GM18508 (cell line): ENCODE measurements at regions not wholly inside any gene's neighbourhood (a gene's known extent, or its start where the extent isn't known, plus 50 kb on each side); places are given as distances from the start of the nearest gene placed in this dataset.
"Not testable (repeated sequence)": the region's sequence is repeated elsewhere in the genome, so short reads cannot be mapped to it uniquely, and the experiment has no call there.

Experiments
- ATAC-seq: cut with Tn5 transposase; IDR thresholded peaks from one replicate; pipeline ENCODE4 v1.9.1; 2021; ENCODE audit warnings: moderate number of reproducible peaks; ENCODE audit not compliant: insufficient read depth, unreplicated experiment

DNA sequence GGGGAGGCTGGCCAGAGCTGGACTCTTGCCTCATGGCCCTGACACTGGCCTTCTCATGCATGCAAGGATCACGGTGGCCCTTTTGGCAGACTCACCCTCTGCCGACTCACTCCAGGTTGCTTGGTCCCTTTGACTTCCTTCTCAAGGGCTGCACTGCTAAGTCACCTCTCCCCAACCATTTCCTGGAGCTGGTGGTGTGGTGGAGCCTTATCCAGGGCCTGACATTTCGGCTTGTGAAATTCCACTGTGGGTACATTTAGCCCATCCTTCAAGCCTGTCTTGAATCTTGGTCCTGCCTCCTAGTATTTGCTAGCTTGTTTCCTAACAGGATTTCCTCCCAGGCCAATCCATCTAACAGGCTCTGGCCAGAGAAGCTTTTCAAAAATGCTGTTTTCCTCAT, 52.6 kb upstream of the JUN start:
- ATAC-seq, result no peak

DNA sequence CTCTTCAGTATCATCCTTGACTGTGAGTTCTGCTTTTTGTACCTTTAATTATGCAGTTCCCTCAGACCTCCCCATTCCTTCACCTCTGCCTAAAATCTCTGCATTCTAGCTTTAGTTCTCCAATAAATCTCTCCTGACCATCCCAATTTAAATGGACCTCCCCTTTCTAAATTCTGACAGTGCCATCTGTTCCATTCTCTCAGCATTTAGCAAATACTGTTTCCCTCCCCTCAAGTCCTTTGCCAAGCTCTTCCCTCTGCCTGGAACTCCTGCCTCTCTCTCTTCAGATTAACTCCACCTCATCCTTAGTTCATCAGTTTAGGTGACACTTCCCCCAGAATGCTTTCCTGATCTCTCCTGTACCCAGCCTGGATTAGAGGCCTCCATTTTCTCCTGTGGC, 54.0 kb upstream of the JUN start:
- ATAC-seq, result no peak

DNA sequence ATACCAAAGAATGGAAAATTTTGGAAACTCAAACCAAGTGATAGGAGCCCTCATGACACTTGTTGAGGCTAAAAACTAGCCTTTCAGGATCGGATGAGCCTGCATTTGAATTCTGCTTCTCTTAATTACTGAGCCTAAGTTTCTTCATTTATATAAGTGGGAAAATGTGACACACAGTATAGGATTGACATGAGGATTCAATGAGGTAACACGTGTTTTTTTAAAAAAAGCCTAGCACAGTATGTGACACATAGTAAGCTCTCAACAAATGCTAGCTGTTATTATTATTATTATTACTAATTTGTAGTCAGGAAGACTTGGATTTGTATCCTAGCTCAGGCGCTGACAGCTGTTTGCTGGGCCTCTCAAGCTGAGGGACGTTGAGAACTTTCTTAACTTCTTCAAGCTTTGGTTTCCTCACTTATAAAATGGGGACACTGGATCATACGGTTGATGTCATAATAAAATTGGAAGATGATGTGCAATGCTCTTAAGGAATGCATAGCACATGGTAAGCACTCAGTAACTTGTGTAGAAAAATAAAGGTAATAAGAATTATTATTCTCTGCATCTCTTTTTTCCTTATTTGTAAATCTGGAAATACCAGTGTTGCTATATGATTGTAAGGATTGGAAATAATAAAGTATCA, 55.4 kb upstream of the JUN start:
- no peak for ATAC-seq

DNA sequence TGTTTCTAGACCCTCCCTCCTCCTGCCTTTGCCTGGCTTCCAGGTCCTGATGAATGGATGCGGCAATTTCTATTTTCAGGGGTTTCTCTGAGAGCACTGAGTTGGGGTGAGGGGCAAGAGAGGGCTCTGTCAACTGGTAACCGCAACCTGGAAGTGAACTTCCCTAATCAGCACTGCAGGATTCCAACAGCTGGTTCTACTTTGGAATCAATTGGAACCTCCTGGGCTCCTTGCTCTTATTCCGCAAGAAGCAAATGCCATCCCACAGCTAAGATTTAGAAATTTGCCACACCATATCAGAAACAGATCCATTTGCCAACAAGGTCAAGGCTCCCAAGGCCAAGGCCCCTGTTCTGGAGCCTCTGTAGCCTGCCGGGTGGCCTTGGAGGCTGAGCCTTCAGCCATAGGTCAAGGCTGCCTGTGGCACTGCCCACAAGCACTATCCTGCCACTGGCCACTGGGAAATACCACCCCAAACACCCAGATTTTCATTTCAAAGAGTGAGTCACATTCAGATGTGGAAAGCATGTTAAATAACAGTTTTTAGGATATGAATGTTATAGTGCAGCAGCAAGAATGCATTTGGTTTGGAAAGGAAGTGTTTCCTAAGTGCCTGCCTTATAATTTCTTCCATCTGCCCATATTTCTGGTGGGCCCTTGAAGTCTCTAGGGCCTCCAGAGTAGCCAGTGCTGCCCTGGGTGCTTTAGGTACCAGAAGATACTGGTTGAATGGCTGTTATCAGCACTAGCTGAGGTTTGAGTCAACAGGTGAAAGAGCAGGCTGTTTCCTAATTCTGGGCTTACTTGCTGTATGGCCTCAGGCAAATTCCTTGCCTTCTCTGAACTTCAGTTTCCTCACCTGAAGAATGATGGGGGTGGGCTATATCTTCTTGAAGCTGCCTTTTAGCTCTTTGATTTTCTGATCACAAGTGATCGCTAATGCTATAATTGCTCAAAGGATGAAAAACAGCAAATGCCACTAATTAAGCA, 56.3 kb upstream of the JUN start:
- no peak for ATAC-seq

DNA sequence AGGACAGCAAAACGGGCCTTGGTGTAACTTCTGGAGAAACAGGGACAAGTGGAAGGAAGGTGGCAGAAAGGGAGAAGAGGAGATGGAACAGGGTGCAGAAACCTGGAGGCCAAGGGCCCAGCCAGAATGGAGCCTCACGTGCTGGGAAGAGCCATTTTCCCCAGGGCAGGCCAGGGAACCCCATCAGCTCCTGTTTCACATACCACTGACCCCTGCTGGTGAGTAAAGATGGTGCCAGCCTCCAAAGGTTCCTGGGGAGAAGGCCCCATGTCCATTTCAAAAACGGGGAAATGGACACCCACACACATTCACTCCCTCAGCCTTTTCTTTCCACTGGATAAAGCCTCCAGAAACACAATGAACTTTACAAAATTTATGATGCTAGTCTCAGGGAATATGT, 57.6 kb upstream of the JUN start:
- ATAC-seq, result no peak

DNA sequence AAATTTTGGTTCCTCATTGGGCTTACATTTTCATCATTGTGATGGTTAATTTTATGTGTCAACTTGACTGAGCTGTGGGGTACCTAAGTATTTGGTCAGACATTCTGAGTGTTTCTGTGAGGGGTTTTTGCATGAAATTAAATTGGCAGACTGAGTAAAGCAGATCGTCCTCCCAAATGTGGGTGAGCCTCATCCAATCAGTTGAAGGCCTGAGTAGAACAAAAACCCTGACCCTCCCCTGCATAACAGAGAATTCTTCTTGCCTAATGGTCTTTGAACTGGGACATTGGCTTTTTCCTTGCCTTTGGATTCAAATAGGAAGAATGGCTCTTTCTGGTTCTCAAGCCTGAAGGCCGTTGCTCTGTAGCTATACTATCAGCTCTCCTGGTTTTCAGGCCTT, 59.1 kb upstream of the JUN start:
- ATAC-seq, result no peak

DNA sequence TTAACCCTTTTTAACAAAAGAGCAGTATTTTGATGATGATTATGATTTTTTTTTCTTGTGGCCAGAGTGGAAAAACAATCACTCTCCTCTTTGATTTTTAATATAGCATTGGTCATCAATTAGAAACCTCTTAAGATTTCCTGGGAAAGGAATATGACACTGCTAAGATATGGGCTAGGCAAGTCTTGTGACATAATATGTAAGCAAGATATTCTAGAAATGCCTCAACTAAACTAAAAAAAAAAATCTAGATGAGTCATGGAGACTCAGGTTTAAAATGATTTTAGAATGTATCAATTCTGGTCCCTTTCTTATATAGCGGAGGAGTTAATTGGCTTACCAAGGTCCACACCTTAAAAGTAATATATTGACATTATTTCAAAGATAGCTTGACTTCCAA, 60.3 kb upstream of the JUN start:
- no peak for ATAC-seq

DNA sequence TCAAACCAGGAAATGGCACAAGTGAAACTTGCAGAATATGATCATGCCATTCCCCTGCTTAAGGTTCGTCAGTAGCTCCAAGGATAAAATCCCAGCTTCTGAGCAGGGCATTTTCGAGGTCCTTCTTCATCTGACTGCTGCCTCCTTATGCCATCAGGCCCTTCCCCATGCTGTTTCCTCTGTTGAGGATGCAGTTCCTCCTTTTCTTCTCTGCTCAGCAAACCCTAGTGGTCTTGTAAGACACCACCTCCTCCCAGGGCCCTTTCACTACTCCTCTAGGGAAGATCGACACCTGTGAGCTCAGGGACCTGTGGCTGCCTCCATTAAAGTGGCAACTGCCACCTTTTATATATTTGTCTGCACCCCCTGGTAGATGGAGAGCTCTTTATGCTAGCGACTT, 62.1 kb upstream of the JUN start:
- no peak for ATAC-seq

DNA sequence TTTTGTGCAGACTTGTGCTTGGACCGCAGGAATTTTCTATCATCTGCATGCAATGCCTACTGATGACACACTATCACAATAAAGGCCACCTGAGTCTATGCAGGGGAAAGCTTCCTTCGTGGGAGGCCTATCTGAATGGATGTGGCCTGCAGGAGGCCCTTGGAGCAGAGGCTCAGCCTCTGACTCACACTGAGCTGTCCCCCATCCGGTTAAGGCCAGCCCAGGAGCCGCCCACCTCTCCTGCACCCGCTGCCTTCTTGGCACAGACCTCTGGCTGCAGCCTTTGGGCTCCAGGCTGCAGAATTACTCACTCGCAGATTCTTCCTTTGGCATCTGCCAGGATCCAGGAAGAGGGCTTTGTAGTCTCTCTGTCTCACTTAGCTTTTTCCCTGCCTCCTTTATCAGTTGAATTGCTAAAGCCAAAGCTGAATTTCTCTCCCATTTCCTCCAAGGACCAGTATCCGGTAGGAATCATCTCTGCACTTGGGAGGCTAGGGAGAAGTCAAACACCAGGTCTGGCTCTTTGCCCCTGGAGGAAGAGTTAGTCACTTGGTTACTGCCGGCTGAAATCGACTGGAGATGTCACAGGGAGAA, 65.1 kb upstream of the JUN start:
- no peak for ATAC-seq

DNA sequence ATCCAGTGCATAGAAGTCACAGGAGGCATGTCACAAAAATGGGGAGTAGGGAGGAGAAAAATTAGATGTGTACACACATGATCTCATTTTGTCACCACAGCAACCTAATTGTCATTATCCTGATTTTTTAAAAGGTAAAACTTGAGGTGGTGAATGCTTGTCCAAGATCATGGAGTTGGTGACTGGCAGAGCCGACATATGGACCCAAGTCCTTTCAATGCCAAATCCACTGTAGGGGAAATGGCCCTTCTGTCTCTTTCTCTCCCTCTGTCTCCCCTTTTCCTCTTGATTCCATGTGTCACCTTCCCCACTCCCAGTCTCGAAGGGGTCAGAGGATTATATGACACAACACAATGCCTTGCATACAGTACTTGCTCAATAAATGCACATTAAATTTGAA, 65.7 kb upstream of the JUN start:
- no peak for ATAC-seq

DNA sequence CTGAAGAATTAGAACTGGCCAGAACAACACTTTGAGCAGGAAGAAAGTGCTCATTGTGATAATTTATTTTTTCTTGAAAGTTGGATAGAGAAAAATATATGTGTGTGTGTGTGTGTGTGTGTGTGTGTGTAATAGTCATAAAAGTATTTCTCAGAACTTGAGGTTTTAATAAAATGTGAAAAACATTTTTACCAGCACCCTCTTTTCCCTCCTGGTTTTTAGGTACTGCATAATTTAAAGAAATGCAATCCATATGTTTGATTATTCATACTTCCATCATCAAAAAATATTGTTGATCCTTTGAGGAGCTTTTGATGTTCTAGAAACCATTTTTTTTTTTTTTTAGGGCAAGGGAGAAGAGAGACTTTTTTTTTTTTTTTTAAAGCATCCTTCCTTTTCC, 66.8 kb upstream of the JUN start:
- no peak for ATAC-seq

DNA sequence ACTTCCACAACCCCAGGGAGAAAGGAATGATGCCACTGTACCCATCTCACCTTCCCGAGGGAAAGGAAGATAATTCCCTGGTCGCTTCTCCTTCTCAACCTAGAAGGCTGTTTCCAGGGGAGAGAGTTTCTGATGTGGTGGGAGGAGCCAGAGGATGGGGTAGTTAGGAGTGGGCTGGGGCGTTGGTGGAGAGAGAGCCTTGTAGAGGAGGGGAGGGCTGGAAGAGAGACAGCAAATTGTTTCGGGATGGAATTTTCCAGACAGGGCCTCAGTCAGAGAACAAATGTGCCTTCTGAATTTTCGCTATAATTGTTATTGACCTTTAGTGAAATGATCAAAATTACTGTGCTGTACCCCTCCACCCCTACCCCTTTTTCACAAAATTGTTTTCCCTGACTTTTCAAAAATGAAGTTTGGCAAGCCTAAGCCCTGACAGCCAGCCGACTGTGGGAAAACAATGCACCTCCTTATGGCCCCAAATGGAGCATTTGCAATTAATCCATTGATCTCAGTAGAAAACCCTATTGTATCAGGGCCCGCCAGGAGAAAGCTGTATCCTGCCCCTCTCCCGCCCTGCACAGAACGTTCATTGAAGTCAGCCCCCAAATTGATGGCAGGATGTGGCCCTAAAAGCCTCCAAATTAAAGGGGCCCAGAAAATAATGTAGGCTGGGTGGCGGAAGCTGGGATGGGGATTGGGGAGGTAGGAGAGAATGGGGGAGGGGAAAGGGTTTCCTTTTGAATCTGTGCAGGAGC, 69.1 kb upstream of the JUN start:
- ATAC-seq, result no peak

DNA sequence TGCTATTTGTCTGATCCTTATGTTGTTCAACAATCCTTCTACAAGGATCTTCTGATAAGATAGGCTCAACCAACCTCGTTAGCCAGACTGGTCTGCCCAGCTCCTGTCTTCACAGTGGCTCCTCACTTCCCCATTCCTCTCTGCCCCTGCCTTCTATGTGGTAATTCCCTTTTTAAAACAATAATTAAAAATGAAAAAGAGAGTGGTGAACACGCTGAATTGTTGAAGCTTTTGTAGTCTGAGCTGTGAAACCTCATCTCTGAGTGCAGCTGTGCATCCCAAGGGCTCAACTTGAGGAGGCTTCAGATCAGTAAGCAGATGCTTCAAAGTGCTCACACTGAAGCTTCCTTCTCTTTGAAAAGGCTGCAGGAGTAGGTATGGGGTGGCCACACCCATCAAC, 70.7 kb upstream of the JUN start:
- ATAC-seq, result no peak

DNA sequence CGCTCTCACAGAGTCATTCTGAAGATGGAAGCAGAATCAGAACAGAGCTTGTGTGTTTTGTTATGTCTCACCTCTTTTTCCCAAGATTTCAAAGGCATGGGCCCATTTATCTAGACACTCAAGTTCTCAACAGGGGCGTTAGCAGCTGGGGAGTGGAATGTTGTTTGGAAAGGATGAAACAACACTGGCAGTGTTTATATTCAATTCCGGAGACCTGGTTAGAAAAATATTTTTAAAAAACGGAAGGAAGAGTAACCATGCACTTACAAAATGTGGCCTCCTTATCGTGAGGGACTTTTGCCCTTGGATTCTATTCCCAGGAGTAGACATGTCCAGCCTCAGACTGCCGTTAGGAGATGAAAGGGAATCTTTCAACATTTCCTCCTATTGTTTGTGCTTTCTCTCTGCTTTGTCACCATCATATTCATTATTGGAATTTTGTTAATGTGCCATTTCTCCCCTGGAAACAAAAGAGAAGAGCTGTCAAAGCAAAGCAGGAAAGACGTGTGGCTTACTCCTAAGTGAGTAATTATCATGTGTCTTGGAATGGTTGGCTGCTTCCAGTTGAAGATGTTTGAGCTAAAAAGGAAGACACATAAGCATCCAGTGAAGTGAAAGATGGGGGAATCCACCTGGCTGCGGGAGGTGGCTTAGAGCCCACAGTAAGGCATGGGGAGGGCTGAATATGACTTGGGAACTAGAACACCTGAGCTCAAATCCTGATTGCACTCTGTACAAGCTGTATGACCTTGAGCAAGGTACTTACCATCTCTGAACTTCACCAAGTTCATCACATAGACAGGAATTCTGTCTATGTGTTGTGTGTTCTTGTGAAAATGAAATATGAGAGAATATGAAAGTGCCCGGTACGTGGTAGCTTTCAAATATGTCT, 71.7 kb upstream of the JUN start:
- no peak for ATAC-seq

DNA sequence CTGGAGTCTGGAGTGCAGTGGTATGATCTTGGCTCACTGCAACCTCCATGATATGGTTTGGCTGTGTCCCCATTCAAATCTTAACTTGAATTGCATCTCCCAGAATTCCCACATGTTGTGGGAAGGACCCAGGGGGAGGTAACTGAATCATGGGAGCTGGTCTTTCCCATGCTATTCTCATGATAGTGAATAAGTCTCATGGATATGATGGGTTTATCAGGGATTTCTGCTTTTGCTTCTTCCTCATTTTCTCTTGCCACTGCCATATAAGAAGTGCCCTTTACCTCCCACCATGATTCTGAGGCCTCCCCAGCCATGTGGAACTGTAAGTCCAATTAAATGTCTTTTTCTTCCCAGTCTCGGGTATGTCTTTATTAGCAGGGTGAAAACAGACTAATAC, 72.4 kb upstream of the JUN start:
- not testable (repeated sequence) for ATAC-seq

DNA sequence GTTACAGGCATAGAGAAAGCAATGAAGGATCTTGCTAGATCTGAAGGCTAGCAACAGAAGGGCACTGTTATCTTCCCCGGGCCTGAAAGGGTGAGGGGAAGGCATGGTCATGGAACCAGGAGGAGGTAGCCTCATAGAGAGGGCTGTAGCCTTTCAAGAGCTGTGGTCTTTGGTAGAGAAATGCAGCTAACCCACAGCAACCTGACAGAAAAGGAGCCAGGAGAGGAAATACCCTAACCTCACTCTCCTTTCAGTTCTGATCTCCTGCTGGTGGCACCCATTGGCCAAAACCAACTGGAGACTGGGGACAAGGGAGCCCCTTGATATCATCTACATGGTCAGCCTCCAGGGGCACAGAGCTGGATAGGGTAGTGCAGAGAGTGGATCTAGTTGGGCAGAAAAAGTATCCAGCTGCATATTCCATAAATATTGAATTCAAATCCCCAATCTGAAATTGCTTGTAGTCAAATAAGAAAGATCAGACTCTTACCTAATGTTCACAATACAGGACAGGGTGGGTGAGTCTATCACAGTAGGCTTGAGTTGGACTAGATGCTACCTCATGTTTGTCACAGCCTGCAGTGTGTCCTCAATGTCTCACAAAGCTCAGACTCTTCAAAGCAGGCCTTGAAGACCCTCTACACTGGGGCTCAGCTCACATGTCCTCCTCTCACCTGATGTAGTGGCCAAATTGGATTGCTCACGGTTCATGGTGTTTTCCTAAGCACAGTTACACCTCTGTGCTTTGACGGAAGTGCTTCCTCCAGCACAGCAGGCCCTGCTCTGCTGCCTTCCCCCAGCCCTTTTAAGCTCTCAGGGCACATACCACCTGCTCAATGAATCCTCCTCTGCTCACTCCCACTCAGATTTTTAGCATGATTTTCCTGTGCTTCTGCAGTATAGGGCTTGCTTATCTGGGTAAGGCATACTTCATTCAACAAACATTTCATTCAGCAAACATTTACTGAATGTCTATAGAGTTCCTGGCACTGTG, 74.1 kb upstream of the JUN start:
- ATAC-seq, result peak; percentile 62

DNA sequence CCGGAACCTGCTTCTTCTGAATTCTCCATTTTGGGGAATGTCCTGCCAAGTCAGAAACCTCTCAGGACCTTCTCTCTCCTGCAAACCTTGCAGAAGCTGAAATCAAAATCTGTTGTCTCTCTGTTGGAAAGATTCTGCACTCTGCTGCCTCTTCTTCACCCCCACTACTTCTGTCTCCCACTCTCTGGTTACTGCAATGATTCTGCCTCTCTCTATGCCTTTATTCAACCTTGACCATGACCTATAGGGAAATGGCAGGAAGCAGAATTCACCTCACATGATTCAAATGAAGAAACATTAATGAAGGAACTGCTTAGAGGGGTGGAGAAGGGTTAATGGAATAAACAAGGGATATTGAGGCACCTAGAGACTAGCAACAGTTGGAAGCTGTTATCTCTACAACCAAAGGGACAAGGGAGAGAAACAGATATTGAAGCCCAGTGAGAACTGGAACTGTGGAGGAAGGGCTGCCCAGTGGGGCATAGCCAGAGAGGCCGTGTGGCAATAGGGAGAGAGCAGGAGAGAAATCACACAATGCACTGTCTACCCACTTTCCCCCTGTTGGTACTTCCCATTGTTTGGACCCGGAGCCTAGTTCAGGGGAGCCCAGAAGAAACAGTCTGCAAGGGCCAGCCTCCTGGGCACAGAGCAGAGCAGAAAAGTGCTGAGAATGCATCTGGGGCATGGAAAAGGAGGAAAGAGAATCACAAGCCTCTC, 76.1 kb upstream of the JUN start:
- ATAC-seq, result no peak

DNA sequence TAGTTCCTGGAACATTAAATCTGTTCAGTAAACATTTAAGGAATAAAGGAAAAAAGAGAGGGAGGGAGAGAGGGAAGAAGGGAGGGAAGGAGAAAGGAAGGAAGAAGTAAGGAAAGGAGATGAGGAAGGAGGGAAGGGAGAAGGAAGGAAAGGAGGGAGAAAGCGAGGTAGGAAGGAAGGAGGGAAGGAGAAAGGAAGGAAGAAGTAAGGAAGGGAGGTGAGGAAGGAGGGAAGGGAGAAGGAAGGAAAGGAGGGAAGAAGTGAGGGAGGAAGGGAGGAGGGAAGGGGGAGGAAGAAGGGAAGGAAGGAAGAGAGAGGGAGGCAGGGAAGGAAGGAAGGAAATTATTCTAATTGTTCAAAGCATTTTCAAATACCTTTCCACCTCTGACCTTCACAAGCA, 77.2 kb upstream of the JUN start:
- no peak for ATAC-seq
